ENCODE measurements at regions not wholly inside any gene's neighbourhood (a gene's known extent, or its start where the extent isn't known, plus 50 kb on each side); places are given as distances from the start of the nearest gene placed in this dataset.

DNA sequence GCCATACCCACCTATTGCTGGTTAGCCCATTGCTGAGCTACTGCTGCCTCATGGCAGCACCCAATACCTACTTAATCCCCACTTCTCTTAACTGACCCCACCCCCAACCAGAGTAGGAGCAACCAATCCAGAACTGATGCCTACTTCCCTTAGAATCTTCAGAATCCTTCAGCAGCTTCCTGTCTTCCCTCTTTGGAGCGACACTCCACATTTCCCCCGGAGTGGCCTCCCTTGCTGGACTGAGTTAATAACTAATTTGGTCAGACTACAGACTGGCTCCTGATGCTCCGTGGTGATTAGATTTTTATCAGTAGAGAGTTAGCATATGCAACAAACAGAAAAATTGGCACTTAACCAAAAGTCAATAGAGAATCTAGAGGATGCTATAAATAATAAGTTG, 51.2 kb upstream of the UBR2 start:
- CTCF ChIA-PET, result interaction anchor here (0.7 to 4.8 kb wide), 4 partner anchors 19 to 149 kb away, joined by 3 to 22 read pairs (median 5); no protein-coding TSS in a partner anchor
- Histone ChIP-seq H3K9me3 (no peaks in the 10 kb centered on the region), H2AFZ (ENCODE audit: low read depth) (peak overlapping the region; percentile 69; the same call in 1 of the 2 replicates), H3F3A (replicated peaks; ENCODE audit: insufficient read depth) (peaks cover 4% of the 10 kb centered on the region), H3K36me3 (replicated peaks in 1 of 2; ENCODE audit: control insufficient read depth in 1 of 2, insufficient read depth in 2 of 2, low read length in 1 of 2) (no peaks in the 10 kb centered on the region), H3K4me2 (peak overlapping the region; percentile 21; the same call in 1 of the 2 replicates), H4K20me1 (ENCODE audit: insufficient read depth) (no peaks in the 10 kb centered on the region), H3K9ac (no peak overlapping the region), H3K79me2 (ENCODE audit: insufficient read depth) (no peaks in the 10 kb centered on the region), H3K27me3 (ENCODE audit: insufficient read depth) (no peaks in the 10 kb centered on the region), H3K27ac (ENCODE audit: low read depth in 2 of 2, low read length in 1 of 2) (peak overlapping the region in 1 of 2 experiments; percentile 44; a peak in 1 of 4 replicates), H3K9me2 (no peaks in the 10 kb centered on the region), H3K4me3 (ENCODE audit: low read depth in 2 of 2, low read length in 1 of 2) (no peak overlapping the region), H3K4me1 (ENCODE audit: control insufficient read depth in 1 of 2, insufficient read depth in 2 of 2, low read depth in 1 of 2, low read length in 1 of 2) (peaks cover 8 to 9% of the 10 kb centered on the region in 2 experiments; a peak in 3 of 4 replicates)
- DNase-seq, result peak; percentile 44
- POLR2A ChIA-PET, result no interaction called here
- WGBS (ENCODE audit: low lambda C conversion rate), result 17% methylated on average over 3 of the region's 3 CpGs
- TF ChIP-seq FOXM1 (IDR thresholded peaks at IDR 0.05; ENCODE audit: low read depth), result no peak
- TF ChIP-seq, protein P1, sequence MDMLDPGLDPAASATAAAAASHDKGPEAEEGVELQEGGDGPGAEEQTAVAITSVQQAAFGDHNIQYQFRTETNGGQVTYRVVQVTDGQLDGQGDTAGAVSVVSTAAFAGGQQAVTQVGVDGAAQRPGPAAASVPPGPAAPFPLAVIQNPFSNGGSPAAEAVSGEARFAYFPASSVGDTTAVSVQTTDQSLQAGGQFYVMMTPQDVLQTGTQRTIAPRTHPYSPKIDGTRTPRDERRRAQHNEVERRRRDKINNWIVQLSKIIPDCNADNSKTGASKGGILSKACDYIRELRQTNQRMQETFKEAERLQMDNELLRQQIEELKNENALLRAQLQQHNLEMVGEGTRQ (IDR thresholded peaks at IDR 0.05; ENCODE audit: borderline replicate concordance, low read depth, low read length), result no peak
- no peak for TF ChIP-seq RCOR1 (IDR thresholded peaks at IDR 0.05; ENCODE audit: low read length)
- no peak for TF ChIP-seq TAF1 (IDR thresholded peaks at IDR 0.05; ENCODE audit: borderline replicate concordance, low read depth, low read length)
- no peak for TF ChIP-seq TEAD4 (IDR thresholded peaks at IDR 0.05; ENCODE audit: borderline replicate concordance, insufficient read depth)
- TF ChIP-seq GABPA (IDR thresholded peaks at IDR 0.05; ENCODE audit: low read depth), result no peak
- TF ChIP-seq SIN3A (IDR thresholded peaks at IDR 0.05; ENCODE audit: borderline replicate concordance, low read depth, low read length), result no peak
- TF ChIP-seq CHD2 (IDR thresholded peaks at IDR 0.05; ENCODE audit: low read length, partially characterized antibody), result no peak
- no peak for TF ChIP-seq MXI1 (IDR thresholded peaks at IDR 0.05; ENCODE audit: low read depth, low read length)
- TF ChIP-seq, protein P2, sequence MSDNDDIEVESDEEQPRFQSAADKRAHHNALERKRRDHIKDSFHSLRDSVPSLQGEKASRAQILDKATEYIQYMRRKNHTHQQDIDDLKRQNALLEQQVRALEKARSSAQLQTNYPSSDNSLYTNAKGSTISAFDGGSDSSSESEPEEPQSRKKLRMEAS (IDR thresholded peaks at IDR 0.05; ENCODE audit: low read depth), result no peak
- TF ChIP-seq GATA2 (CRISPR knock-in tag; IDR thresholded peaks at IDR 0.05), result peak; percentile 69
- no peak for TF ChIP-seq RXRA (IDR thresholded peaks at IDR 0.05; ENCODE audit: borderline replicate concordance, low read depth)
- TF ChIP-seq MEF2A (IDR thresholded peaks at IDR 0.05; ENCODE audit: borderline replicate concordance, low read depth), result no peak
- TF ChIP-seq, protein P3, sequence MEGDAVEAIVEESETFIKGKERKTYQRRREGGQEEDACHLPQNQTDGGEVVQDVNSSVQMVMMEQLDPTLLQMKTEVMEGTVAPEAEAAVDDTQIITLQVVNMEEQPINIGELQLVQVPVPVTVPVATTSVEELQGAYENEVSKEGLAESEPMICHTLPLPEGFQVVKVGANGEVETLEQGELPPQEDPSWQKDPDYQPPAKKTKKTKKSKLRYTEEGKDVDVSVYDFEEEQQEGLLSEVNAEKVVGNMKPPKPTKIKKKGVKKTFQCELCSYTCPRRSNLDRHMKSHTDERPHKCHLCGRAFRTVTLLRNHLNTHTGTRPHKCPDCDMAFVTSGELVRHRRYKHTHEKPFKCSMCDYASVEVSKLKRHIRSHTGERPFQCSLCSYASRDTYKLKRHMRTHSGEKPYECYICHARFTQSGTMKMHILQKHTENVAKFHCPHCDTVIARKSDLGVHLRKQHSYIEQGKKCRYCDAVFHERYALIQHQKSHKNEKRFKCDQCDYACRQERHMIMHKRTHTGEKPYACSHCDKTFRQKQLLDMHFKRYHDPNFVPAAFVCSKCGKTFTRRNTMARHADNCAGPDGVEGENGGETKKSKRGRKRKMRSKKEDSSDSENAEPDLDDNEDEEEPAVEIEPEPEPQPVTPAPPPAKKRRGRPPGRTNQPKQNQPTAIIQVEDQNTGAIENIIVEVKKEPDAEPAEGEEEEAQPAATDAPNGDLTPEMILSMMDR (IDR thresholded peaks at IDR 0.05), result no peak
- TF ChIP-seq ELF1 (IDR thresholded peaks at IDR 0.05), result 0 out of 2 replicates have a peak, but pooled peaks have one; percentile 9
- no peak for TF ChIP-seq NRF1 (IDR thresholded peaks at IDR 0.05; ENCODE audit: low read depth, low read length)
- TF ChIP-seq EZH2phosphoT487 (IDR thresholded peaks at IDR 0.05; ENCODE audit: borderline replicate concordance, low read depth), result no peak
- peak; percentile 51; the same call in 1 of the 2 replicates for TF ChIP-seq NFIC (IDR thresholded peaks at IDR 0.05; ENCODE audit: borderline replicate concordance)
- no peak for TF ChIP-seq SMC3 (IDR thresholded peaks at IDR 0.05; ENCODE audit: low read depth, low read length)
- no peak for TF ChIP-seq FOXJ3 (CRISPR knock-in tag; IDR thresholded peaks at IDR 0.05)
- TF ChIP-seq EP300 (IDR thresholded peaks at IDR 0.05; ENCODE audit: borderline replicate concordance in 1 of 2, low read depth in 1 of 2, low read length in 1 of 2), result no peak; a peak in 1 of 4 replicates
- TF ChIP-seq, protein P4, sequence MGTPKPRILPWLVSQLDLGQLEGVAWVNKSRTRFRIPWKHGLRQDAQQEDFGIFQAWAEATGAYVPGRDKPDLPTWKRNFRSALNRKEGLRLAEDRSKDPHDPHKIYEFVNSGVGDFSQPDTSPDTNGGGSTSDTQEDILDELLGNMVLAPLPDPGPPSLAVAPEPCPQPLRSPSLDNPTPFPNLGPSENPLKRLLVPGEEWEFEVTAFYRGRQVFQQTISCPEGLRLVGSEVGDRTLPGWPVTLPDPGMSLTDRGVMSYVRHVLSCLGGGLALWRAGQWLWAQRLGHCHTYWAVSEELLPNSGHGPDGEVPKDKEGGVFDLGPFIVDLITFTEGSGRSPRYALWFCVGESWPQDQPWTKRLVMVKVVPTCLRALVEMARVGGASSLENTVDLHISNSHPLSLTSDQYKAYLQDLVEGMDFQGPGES (IDR thresholded peaks at IDR 0.05; ENCODE audit: low read depth, low read length), result no peak
- no peak for TF ChIP-seq POLR2AphosphoS5 (IDR thresholded peaks at IDR 0.05; ENCODE audit: low read depth, low read length)
- no peak for TF ChIP-seq RAD21 (IDR thresholded peaks at IDR 0.05; ENCODE audit: low read length)
- TF ChIP-seq, protein P5, sequence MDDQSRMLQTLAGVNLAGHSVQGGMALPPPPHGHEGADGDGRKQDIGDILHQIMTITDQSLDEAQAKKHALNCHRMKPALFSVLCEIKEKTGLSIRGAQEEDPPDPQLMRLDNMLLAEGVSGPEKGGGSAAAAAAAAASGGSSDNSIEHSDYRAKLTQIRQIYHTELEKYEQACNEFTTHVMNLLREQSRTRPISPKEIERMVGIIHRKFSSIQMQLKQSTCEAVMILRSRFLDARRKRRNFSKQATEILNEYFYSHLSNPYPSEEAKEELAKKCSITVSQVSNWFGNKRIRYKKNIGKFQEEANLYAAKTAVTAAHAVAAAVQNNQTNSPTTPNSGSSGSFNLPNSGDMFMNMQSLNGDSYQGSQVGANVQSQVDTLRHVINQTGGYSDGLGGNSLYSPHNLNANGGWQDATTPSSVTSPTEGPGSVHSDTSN (IDR thresholded peaks at IDR 0.05), result no peak
- TF ChIP-seq, protein P6, sequence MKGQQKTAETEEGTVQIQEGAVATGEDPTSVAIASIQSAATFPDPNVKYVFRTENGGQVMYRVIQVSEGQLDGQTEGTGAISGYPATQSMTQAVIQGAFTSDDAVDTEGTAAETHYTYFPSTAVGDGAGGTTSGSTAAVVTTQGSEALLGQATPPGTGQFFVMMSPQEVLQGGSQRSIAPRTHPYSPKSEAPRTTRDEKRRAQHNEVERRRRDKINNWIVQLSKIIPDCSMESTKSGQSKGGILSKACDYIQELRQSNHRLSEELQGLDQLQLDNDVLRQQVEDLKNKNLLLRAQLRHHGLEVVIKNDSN (IDR thresholded peaks at IDR 0.05; ENCODE audit: borderline replicate concordance, low read depth), result no peak
- TF ChIP-seq TCF12 (IDR thresholded peaks at IDR 0.05), result peak; percentile 42; the same call in 1 of the 2 replicates
- no peak for TF ChIP-seq FOSL2 (IDR thresholded peaks at IDR 0.05; ENCODE audit: borderline replicate concordance, low read depth)
